HCT116 (cell line): ENCODE measurements at regions not wholly inside any gene's neighbourhood (a gene's known extent, or its start where the extent isn't known, plus 50 kb on each side); places are given as distances from the start of the nearest gene placed in this dataset.

Experiments
- ATAC-seq: fragments of 200-7000 bp; cut with Tn5 transposase; 2 replicates; pipeline ENCODE4 v1.9.1; 2020; ENCODE audit warnings: mild to moderate bottlenecking, moderate library complexity
- BruUV-seq: library from RNA; stranded (reverse); fragments of 400-500 nt; replicated peaks from 2 replicates; lab custom pipeline; 2021; lab: Mats Ljungman, UMichigan
- CTCF ChIA-PET: fragments of 300-600 bp; sonication (Branson Sonifier 250); formaldehyde crosslinking; loops from one replicate; lab custom pipeline; 2021; ENCODE audit warnings: antibody characterized with exemption; lab: Charles Lee
- POLR2A ChIA-PET: fragments of 300-600, 350-600 bp; sonication (Branson Sonifier 250); formaldehyde crosslinking; loops from one replicate; lab custom pipeline; 2021; ENCODE audit warnings: antibody characterized with exemption; lab: Charles Lee
- RAD21 ChIA-PET, 2 experiments: fragments of 300-600 bp; sonication (Branson Sonifier 250); formaldehyde crosslinking; loops; one replicate each; lab custom pipeline; 2023; ENCODE audit warnings: low total read pairs in 2 of 2; ENCODE audit not compliant: uncharacterized antibody in 2 of 2, unreplicated experiment in 2 of 2, low non-redundant PET in 1 of 2; lab: Charles Lee
- DNase-seq: peaks from one replicate; pipeline ENCODE4 v3.0.0-alpha.2; 2010; ENCODE audit warnings: low read depth, low spot score
- H2AFZ ChIP-seq: fragments of 200-600 bp; shearing (Covaris generic), sonication (generic); 2 replicates; pipeline ENCODE4 v1.6.1; 2017; ENCODE audit warnings: low read depth, mixed run types, mixed read lengths, antibody characterized with exemption, low read length; ENCODE audit not compliant: poor library complexity, severe bottlenecking
- H3K27ac ChIP-seq: 2 replicates; pipeline ENCODE4 v1.5.1; 2012; ENCODE audit warnings: low read depth, low read length
- H3K27me3 ChIP-seq: fragments of 200-600 bp; sonication (generic); 2 replicates; pipeline ENCODE4 v1.6.1; 2016; ENCODE audit warnings: mixed run types, low read length, mixed read lengths; ENCODE audit not compliant: insufficient read depth
- H3K36me3 ChIP-seq, 2 experiments: fragments of 200-500 bp in 1 of 2; fragments of 200-600 bp in 1 of 2; sonication (Bioruptor generic) in 1 of 2; sonication (generic) in 1 of 2; 2 replicates each; pipeline versions ENCODE4 v1.5.1 to v1.6.1; 2014 to 2016; ENCODE audit warnings: low read length in 2 of 2, inconsistent platforms in 1 of 2, mixed read lengths in 1 of 2, mixed run types in 1 of 2; ENCODE audit not compliant: insufficient read depth in 2 of 2, control insufficient read depth in 1 of 2
- H3K4me1 ChIP-seq, 2 experiments: fragments of 200-600 bp in 1 of 2; sonication (generic) in 1 of 2; 2 replicates each; pipeline versions ENCODE4 v1.5.1 to v1.6.1; 2012 to 2017; ENCODE audit warnings: low read length in 2 of 2, inconsistent platforms in 1 of 2, mild to moderate bottlenecking in 1 of 2, mixed read lengths in 1 of 2, mixed run types in 1 of 2, moderate library complexity in 1 of 2; ENCODE audit not compliant: insufficient read depth in 2 of 2, control insufficient read depth in 1 of 2
- H3K4me2 ChIP-seq: fragments of 200-600 bp; sonication (generic); 2 replicates; pipeline ENCODE4 v1.6.1; 2017; ENCODE audit warnings: mixed run types, low read length, mixed read lengths
- H3K4me3 ChIP-seq, 2 experiments: fragments of 200-600 bp in 1 of 2; sonication (generic) in 1 of 2; replicated peaks in 1 of 2; 2 replicates each; pipeline ENCODE4 v1.5.1; 2011 to 2016; ENCODE audit warnings: low read length in 2 of 2, control low read depth in 1 of 2, low read depth in 1 of 2, mild to moderate bottlenecking in 1 of 2, mixed read lengths in 1 of 2, mixed run types in 1 of 2
- H3K79me2 ChIP-seq: fragments of 200-600 bp; sonication (generic); 2 replicates; pipeline ENCODE4 v1.6.1; 2017; ENCODE audit warnings: mild to moderate bottlenecking, mixed run types, low read length, moderate library complexity, mixed read lengths; ENCODE audit not compliant: insufficient read depth
- H3K9ac ChIP-seq: fragments of 200-600 bp; sonication (generic); 2 replicates; pipeline ENCODE4 v1.6.1; 2016; ENCODE audit warnings: low read length, mixed read lengths
- H3K9me2 ChIP-seq: fragments of 200-600 bp; sonication (generic), shearing (Covaris generic); 2 replicates; pipeline ENCODE4 v1.6.1; 2017; ENCODE audit warnings: mixed run types, mild to moderate bottlenecking, moderate library complexity; ENCODE audit not compliant: insufficient read depth
- H3K9me3 ChIP-seq, 2 experiments: fragments of 200-500 bp in 1 of 2; fragments of 200-600 bp in 1 of 2; sonication (Bioruptor generic) in 1 of 2; sonication (generic) in 1 of 2; 2 replicates each; pipeline ENCODE4 v1.6.1; 2014 to 2017; ENCODE audit warnings: low read length in 2 of 2, mixed read lengths in 2 of 2, inconsistent platforms in 1 of 2, low read depth in 1 of 2, mild to moderate bottlenecking in 1 of 2, mixed run types in 1 of 2, moderate library complexity in 1 of 2; ENCODE audit not compliant: control insufficient read depth in 1 of 2, insufficient read depth in 1 of 2
- H4K20me1 ChIP-seq: fragments of 200-600 bp; sonication (generic), shearing (Covaris generic); 2 replicates; pipeline ENCODE4 v1.6.1; 2017; ENCODE audit warnings: mixed run types, mild to moderate bottlenecking, moderate library complexity; ENCODE audit not compliant: insufficient read depth
- CBX3 ChIP-seq: IDR thresholded peaks from 2 replicates; pipeline ENCODE4 v1.6.1; 2012; ENCODE audit warnings: low read depth
- ELF1 ChIP-seq: IDR thresholded peaks from 2 replicates; pipeline ENCODE4 v1.6.1; 2012; ENCODE audit warnings: low read depth, borderline replicate concordance
- JUND ChIP-seq: IDR thresholded peaks from 2 replicates; pipeline ENCODE4 v1.6.1; 2012
- POLR2A ChIP-seq: IDR thresholded peaks from 2 replicates; pipeline ENCODE4 v1.7.0; 2011; ENCODE audit warnings: borderline replicate concordance; ENCODE audit not compliant: insufficient read depth, insufficient read length; ENCODE audit errors: extremely low read depth
- SIN3A ChIP-seq: IDR thresholded peaks from 2 replicates; pipeline ENCODE4 v1.6.1; 2012; ENCODE audit warnings: low read depth
- SP1 ChIP-seq: IDR thresholded peaks from 2 replicates; pipeline ENCODE4 v1.6.1; 2012; ENCODE audit warnings: low read depth
- SRF ChIP-seq: IDR thresholded peaks from 2 replicates; pipeline ENCODE4 v1.6.1; 2012; ENCODE audit warnings: low read depth
- TCF7L2 ChIP-seq: IDR thresholded peaks from 2 replicates; pipeline ENCODE4 v1.7.0; 2011; ENCODE audit warnings: borderline replicate concordance, inconsistent platforms; ENCODE audit not compliant: insufficient read depth, insufficient read length; ENCODE audit errors: extremely low read depth
- YY1 ChIP-seq: IDR thresholded peaks from 2 replicates; pipeline ENCODE4 v1.6.1; 2011; ENCODE audit warnings: low read length, low read depth, moderate library complexity, mild to moderate bottlenecking; ENCODE audit not compliant: insufficient replicate concordance; ENCODE audit errors: extremely low read depth
- ZNF274 ChIP-seq: fragments of 200-500 bp; sonication (Bioruptor generic); IDR thresholded peaks from 2 replicates; pipeline ENCODE4 v1.6.1; 2014; ENCODE audit warnings: mild to moderate bottlenecking, low read depth, low read length, inconsistent platforms
- intact Hi-C: fragments of 100-400 bp; cut with micrococcal nuclease; formaldehyde crosslinking; loops from 2 replicates; pipeline ENCODE4 v1.10.0; 2022
- TF ChIP-seq, protein P1 (sequence below): IDR thresholded peaks from 2 replicates; pipeline ENCODE4 v1.6.1; 2011; ENCODE audit warnings: mild to moderate bottlenecking, low read length, moderate library complexity; ENCODE audit not compliant: insufficient replicate concordance; ENCODE audit errors: extremely low read depth
- TF ChIP-seq, protein P2 (sequence below): IDR thresholded peaks from 2 replicates; pipeline ENCODE4 v1.6.1; 2012
- TF ChIP-seq, protein P3 (sequence below): IDR thresholded peaks from 2 replicates; pipeline ENCODE4 v1.6.1; 2012; ENCODE audit warnings: low read depth

DNA sequence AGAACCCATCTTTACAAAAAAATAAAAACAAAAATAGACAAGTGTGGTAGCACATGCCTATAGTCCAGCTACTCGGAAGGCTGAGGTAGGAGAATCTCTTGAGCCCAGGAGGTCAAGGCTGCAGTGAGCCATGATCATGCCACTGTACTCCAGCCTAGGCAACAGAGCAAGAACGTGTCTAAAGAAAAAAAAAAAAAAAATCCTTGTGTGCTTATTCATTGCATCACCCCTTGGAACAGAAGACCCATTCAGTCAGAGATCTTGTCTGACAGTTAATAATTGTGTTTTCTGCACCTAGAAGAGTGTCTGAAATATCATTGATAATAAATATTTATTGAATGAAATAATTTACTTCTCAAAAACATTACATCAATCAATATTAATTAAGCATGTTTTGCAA, 97.4 kb upstream of the TBL1X start:
- intact Hi-C loops, result no loop called here
- Histone ChIP-seq H4K20me1 (no peaks in the 10 kb centered on the region), H3K9me3 (no peaks in the 10 kb centered on the region), H3K36me3 (no peaks in the 10 kb centered on the region), H2AFZ (no peak overlapping the region), H3K27me3 (no peaks in the 10 kb centered on the region), H3K4me3 (no peak overlapping the region), H3K4me2 (no peak overlapping the region), H3K27ac (no peak overlapping the region), H3K9ac (no peak overlapping the region), H3K79me2 (no peaks in the 10 kb centered on the region), H3K9me2 (no peaks in the 10 kb centered on the region), H3K4me1 (no peaks in the 10 kb centered on the region)
- DNase-seq, result no peak
- no TSS peak for BruUV-seq
- ChIA-PET RAD21 (no interaction called here), CTCF (no interaction called here), POLR2A (no interaction called here)
- TF ChIP-seq YY1 (no peak), SP1 (no peak), ELF1 (no peak), TCF7L2 (no peak), JUND (no peak), SRF (no peak), POLR2A (no peak), SIN3A (no peak), CBX3 (no peak), ZNF274 (no peak)
- TF ChIP-seq, protein P1, sequence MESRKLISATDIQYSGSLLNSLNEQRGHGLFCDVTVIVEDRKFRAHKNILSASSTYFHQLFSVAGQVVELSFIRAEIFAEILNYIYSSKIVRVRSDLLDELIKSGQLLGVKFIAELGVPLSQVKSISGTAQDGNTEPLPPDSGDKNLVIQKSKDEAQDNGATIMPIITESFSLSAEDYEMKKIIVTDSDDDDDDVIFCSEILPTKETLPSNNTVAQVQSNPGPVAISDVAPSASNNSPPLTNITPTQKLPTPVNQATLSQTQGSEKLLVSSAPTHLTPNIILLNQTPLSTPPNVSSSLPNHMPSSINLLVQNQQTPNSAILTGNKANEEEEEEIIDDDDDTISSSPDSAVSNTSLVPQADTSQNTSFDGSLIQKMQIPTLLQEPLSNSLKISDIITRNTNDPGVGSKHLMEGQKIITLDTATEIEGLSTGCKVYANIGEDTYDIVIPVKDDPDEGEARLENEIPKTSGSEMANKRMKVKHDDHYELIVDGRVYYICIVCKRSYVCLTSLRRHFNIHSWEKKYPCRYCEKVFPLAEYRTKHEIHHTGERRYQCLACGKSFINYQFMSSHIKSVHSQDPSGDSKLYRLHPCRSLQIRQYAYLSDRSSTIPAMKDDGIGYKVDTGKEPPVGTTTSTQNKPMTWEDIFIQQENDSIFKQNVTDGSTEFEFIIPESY, result no peak
- TF ChIP-seq, protein P2, sequence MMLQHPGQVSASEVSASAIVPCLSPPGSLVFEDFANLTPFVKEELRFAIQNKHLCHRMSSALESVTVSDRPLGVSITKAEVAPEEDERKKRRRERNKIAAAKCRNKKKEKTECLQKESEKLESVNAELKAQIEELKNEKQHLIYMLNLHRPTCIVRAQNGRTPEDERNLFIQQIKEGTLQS, result no peak
- TF ChIP-seq, protein P3, sequence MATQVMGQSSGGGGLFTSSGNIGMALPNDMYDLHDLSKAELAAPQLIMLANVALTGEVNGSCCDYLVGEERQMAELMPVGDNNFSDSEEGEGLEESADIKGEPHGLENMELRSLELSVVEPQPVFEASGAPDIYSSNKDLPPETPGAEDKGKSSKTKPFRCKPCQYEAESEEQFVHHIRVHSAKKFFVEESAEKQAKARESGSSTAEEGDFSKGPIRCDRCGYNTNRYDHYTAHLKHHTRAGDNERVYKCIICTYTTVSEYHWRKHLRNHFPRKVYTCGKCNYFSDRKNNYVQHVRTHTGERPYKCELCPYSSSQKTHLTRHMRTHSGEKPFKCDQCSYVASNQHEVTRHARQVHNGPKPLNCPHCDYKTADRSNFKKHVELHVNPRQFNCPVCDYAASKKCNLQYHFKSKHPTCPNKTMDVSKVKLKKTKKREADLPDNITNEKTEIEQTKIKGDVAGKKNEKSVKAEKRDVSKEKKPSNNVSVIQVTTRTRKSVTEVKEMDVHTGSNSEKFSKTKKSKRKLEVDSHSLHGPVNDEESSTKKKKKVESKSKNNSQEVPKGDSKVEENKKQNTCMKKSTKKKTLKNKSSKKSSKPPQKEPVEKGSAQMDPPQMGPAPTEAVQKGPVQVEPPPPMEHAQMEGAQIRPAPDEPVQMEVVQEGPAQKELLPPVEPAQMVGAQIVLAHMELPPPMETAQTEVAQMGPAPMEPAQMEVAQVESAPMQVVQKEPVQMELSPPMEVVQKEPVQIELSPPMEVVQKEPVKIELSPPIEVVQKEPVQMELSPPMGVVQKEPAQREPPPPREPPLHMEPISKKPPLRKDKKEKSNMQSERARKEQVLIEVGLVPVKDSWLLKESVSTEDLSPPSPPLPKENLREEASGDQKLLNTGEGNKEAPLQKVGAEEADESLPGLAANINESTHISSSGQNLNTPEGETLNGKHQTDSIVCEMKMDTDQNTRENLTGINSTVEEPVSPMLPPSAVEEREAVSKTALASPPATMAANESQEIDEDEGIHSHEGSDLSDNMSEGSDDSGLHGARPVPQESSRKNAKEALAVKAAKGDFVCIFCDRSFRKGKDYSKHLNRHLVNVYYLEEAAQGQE, result no peak
- ATAC-seq, result no peak
